ENCODE measurements at regions not wholly inside any gene's neighbourhood (a gene's known extent, or its start where the extent isn't known, plus 50 kb on each side); places are given as distances from the start of the nearest gene placed in this dataset.

- TF ChIP-seq POLR2A (IDR thresholded peaks at IDR 0.05; ENCODE audit: low read depth, low read length) (no peak), POLR2AphosphoS5 (IDR thresholded peaks at IDR 0.05; ENCODE audit: low read depth, low read length) (no peak)
These were observed 265.8 kb downstream of the SYK start for GRCh38 chr9:91067306-91067860.
